Loucy (cell line): ENCODE measurements at regions not wholly inside any gene's neighbourhood (a gene's known extent, or its start where the extent isn't known, plus 50 kb on each side); places are given as distances from the start of the nearest gene placed in this dataset.

Source experiments
- CTCF ChIP-seq: fragments of 200-600 bp; sonication (generic); conservative IDR thresholded peaks from 2 replicates; pipeline ENCODE4 v1.5.1; 2014; ENCODE audit warnings: mild to moderate bottlenecking, antibody characterized with exemption, low read length
- EZH2phosphoT487 ChIP-seq: fragments of 200-600 bp; IDR thresholded peaks from 2 replicates; pipeline ENCODE4 v1.6.1; 2018; ENCODE audit warnings: antibody characterized with exemption, mild to moderate bottlenecking, moderate library complexity, borderline replicate concordance

GRCh38 chr7:93779115-93779514 is 111.4 kb downstream of the TFPI2 start:
- no peak for TF ChIP-seq CTCF
- TF ChIP-seq EZH2phosphoT487, result no peak
